ENCODE measurements at regions not wholly inside any gene's neighbourhood (a gene's known extent, or its start where the extent isn't known, plus 50 kb on each side); places are given as distances from the start of the nearest gene placed in this dataset.
"Not testable (repeated sequence)": the region's sequence is repeated elsewhere in the genome, so short reads cannot be mapped to it uniquely, and the experiment has no call there.

DNA sequence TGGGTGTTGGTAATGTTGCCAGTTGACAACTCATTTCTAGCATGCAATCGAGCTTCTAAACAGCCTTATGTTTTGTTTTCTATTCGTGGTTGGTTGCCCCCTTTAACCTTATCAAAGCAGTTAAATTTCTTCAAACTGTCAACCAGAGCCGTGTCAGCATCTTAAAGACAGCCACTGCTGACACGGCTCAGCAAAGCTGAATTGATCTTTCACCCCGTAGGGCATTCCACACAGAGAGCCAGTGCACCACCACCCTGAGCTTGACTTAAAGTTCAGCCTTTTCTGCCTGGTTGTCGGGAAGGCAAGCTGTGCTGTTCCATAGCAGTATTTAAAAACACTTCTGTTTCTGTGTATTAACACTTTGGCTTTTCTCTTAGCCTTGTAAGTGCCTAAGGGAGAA is 355.0 kb upstream of the CHST9 start:
- Histone ChIP-seq H3K4me3 (no peak overlapping the region), H3K4me1 (no peaks in the 10 kb centered on the region), H3K27me3 (no peaks in the 10 kb centered on the region), H3K27ac (replicated peaks in 1 of 4) (no peak overlapping the region), H3K9me3 (no peaks in the 10 kb centered on the region), H3K36me3 (no peaks in the 10 kb centered on the region)
- no peak for DNase-seq (ENCODE audit: extremely low spot score)
- intact Hi-C loops (cut with DNase I), result no loop called here
- TF ChIP-seq, protein P1, sequence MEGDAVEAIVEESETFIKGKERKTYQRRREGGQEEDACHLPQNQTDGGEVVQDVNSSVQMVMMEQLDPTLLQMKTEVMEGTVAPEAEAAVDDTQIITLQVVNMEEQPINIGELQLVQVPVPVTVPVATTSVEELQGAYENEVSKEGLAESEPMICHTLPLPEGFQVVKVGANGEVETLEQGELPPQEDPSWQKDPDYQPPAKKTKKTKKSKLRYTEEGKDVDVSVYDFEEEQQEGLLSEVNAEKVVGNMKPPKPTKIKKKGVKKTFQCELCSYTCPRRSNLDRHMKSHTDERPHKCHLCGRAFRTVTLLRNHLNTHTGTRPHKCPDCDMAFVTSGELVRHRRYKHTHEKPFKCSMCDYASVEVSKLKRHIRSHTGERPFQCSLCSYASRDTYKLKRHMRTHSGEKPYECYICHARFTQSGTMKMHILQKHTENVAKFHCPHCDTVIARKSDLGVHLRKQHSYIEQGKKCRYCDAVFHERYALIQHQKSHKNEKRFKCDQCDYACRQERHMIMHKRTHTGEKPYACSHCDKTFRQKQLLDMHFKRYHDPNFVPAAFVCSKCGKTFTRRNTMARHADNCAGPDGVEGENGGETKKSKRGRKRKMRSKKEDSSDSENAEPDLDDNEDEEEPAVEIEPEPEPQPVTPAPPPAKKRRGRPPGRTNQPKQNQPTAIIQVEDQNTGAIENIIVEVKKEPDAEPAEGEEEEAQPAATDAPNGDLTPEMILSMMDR (IDR thresholded peaks at IDR 0.05), result no peak
- TF ChIP-seq POLR2A (IDR thresholded peaks at IDR 0.05; ENCODE audit: low read depth) (no peak), POLR2AphosphoS5 (IDR thresholded peaks at IDR 0.05) (no peak), EP300 (IDR thresholded peaks at IDR 0.05) (no peak)
- WGBS, result 15% methylated on average over 6 of the region's 6 CpGs

DNA sequence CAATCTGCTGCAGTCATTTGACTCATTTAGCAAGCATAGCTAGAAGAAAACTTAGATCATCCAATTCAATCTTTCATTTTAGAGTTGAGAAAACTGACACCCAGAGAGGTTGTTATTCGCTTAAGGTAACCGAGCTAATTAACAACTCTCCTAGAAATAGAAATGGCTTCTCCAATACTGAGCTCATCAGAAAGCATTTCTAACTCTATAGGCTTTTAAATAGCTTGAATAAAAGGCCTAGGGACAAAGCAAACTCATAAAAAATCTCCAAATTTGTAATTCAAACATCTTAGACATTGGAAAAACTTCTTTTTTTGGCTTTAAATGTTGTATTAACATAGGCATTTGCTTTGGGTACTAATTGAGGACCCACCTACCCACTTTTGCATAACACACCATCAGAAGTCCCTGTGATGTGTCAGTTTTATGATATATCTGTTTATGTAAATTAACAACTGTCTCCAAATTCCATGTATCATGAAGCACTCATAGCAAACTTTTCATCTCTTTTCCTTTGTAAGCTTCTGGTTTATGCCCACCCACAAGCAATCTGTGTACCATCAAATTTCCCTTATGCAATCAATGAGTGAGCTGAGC is 343.9 kb upstream of the CHST9 start:
- H3K27me3 ChIP-seq, result no peaks in the 10 kb centered on the region
- 77% methylated on average over 2 of the region's 2 CpGs for WGBS
- intact Hi-C loops (cut with DNase I), result no loop called here

DNA sequence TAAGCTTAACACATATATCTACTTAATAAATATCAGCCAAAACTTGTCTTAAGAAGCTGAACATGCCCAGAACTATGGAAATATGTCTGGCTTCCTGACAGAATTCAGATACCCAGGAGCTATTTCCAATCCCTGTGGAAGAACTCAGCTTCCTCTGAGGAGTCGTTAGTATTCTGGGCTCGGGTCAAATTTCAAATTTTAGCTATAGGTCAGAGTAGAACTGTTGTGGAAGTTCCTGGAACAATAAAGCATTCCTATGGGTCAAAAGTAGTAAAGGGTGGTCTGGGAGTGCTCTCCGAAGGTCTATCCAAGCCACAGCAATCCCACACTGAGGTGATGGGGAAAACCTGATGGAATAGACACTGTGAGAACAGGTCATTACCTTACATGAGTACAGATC is 342.7 kb upstream of the CHST9 start:
- intact Hi-C loops (cut with DNase I), result no loop called here
- TF ChIP-seq EP300 (IDR thresholded peaks at IDR 0.05) (no peak), POLR2A (IDR thresholded peaks at IDR 0.05; ENCODE audit: low read depth) (no peak), POLR2AphosphoS5 (IDR thresholded peaks at IDR 0.05) (no peak)
- TF ChIP-seq, protein P1 (IDR thresholded peaks at IDR 0.05), result no peak
- Histone ChIP-seq H3K27ac (replicated peaks in 1 of 4) (no peak overlapping the region), H3K27me3 (no peaks in the 10 kb centered on the region), H3K4me1 (no peaks in the 10 kb centered on the region), H3K4me3 (no peak overlapping the region), H3K36me3 (no peaks in the 10 kb centered on the region), H3K9me3 (peaks cover 0 to 5% (median 0%) of the 10 kb centered on the region in 4 donors)
- 59% methylated on average over 3 of the region's 3 CpGs for WGBS
- DNase-seq (ENCODE audit: extremely low spot score), result no peak

More for the DNA sequence above, 343.9 kb upstream of the CHST9 start:
- Histone ChIP-seq H3K27ac (replicated peaks in 1 of 4) (no peak overlapping the region), H3K4me1 (no peaks in the 10 kb centered on the region), H3K9me3 (peaks cover 0 to 5% (median 0%) of the 10 kb centered on the region in 4 donors), H3K4me3 (no peak overlapping the region), H3K36me3 (no peaks in the 10 kb centered on the region)
- no peak for DNase-seq (ENCODE audit: extremely low spot score)
- TF ChIP-seq, protein P1 (IDR thresholded peaks at IDR 0.05), result no peak
- TF ChIP-seq POLR2AphosphoS5 (IDR thresholded peaks at IDR 0.05), result no peak

DNA sequence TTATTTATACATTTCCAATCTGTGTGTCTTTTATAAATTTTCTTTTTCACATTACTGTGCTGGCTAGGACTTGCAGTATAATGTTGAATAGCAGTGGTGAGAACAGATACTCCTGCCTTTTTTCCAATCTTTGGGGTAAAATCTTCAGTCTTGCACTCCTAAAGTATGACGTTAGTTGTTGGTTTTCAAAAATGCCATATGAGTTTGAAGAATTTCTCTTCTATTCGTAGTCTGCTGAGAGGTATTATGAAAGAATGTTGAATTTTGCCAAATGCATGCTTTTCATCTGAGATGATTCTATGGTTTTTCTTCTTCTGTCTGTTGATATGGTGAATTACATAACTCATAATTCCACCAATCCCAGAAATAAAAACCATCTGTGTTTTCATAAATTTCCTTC is 335.3 kb upstream of the CHST9 start:
- Histone ChIP-seq H3K4me1 (no peaks in the 10 kb centered on the region), H3K27me3 (no peaks in the 10 kb centered on the region), H3K27ac (replicated peaks in 1 of 4) (no peak overlapping the region), H3K9me3 (no peaks in the 10 kb centered on the region), H3K36me3 (no peaks in the 10 kb centered on the region), H3K4me3 (no peak overlapping the region)
- WGBS, result 33% methylated on average over 2 of the region's 2 CpGs
- intact Hi-C loops (cut with DNase I), result no loop called here
- no peak for DNase-seq (ENCODE audit: extremely low spot score)
- TF ChIP-seq, protein P1 (IDR thresholded peaks at IDR 0.05), result no peak
- TF ChIP-seq EP300 (IDR thresholded peaks at IDR 0.05), result no peak
- TF ChIP-seq POLR2A (IDR thresholded peaks at IDR 0.05; ENCODE audit: low read depth), result no peak
- no peak for TF ChIP-seq POLR2AphosphoS5 (IDR thresholded peaks at IDR 0.05)

DNA sequence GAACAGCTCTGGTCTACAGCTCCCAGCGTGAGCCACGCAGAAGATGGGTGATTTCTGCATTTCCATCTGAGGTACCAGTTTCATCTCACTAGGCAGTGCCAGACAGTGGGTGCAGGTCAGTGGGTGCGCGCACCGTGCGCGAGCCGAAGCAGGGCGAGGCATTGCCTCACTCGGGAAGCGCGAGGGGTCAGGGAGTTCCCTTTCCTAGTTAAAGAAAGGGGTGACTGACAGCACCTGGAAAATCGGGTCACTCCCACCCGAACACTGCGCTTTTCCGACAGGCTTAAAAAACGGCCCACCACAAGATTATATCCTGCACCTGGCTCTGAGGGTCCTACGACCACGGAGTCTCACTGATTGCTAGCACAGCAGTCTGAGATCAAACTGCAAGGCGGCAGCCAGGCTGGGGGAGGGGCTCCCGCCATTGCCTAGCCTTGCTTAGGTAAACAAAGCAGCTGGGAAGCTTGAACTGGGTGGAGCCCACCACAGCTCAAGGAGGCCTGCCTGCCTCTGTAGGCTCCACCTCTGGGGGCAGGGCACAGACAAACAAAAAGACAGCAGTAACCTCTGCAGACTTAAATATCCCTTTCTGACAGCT is 325.0 kb upstream of the CHST9 start:
- H3K27ac ChIP-seq (replicated peaks in 1 of 4); H3K36me3 ChIP-seq; DNase-seq (ENCODE audit: extremely low spot score); intact Hi-C loops (cut with DNase I); H3K4me3 ChIP-seq; H3K4me1 ChIP-seq; H3K9me3 ChIP-seq; H3K27me3 ChIP-seq: not testable (repeated sequence)
- WGBS, result 90% methylated on average over 20 of the region's 21 CpGs

All from esophagus muscularis mucosa (tissue), 4 donors.